Mammary epithelial cell (primary cell): ENCODE measurements at regions not wholly inside any gene's neighbourhood (a gene's known extent, or its start where the extent isn't known, plus 50 kb on each side); places are given as distances from the start of the nearest gene placed in this dataset.

Experiments used
- CTCF ChIP-seq, 2 donors: IDR thresholded peaks in 1 of 2; conservative IDR thresholded peaks in 1 of 2; 2 replicates each; pipeline ENCODE4 v1.5.1; 2011 to 2012; ENCODE audit warnings: inconsistent platforms in 2 of 2, low read length in 2 of 2, mild to moderate bottlenecking in 2 of 2, control low read depth in 1 of 2, low read depth in 1 of 2; ENCODE audit not compliant: insufficient read depth in 1 of 2; ENCODE audit errors: extremely low read depth in 1 of 2
- EZH2 ChIP-seq: IDR thresholded peaks from 2 replicates; pipeline ENCODE4 v1.6.1; 2012; ENCODE audit warnings: low read length, inconsistent platforms, borderline replicate concordance

GRCh38 chr1:221622389-221622788, 119.5 kb downstream of the DUSP10 start:
- TF ChIP-seq CTCF (conservative IDR thresholded peaks at IDR 0.05 in 1 of 2, IDR thresholded peaks at IDR 0.05 in 1 of 2; ENCODE audit: extremely low read depth in 1 of 2, insufficient read depth in 1 of 2, low read depth in 1 of 2, low read length in 2 of 2) (no peak), EZH2 (no peak)
